Suprapubic skin (tissue), 3 donors: ENCODE measurements at regions not wholly inside any gene's neighbourhood (a gene's known extent, or its start where the extent isn't known, plus 50 kb on each side); places are given as distances from the start of the nearest gene placed in this dataset.
"Not testable (repeated sequence)": the region's sequence is repeated elsewhere in the genome, so short reads cannot be mapped to it uniquely, and the experiment has no call there.

Experiments used
- EP300 ChIP-seq: sonication (generic); formaldehyde crosslinking; IDR thresholded peaks from one replicate; pipeline ENCODE4 v1.6.1; 2017; ENCODE audit warnings: antibody characterized with exemption
- POLR2A ChIP-seq, 2 donors: fragments of 450-650 bp; IDR thresholded peaks; one replicate each; pipeline ENCODE4 v1.6.1; 2017; ENCODE audit warnings: antibody characterized with exemption in 2 of 2, mild to moderate bottlenecking in 2 of 2, moderate library complexity in 2 of 2
- TF ChIP-seq, protein P1 (sequence below), 2 donors: fragments of 200-600 bp in 1 of 2; fragments of 450-650 bp in 1 of 2; sonication (generic) in 1 of 2; IDR thresholded peaks; one replicate each; pipeline ENCODE4 v1.5.1; 2016 to 2019; ENCODE audit warnings: antibody characterized with exemption in 2 of 2, mild to moderate bottlenecking in 1 of 2, moderate library complexity in 1 of 2

DNA sequence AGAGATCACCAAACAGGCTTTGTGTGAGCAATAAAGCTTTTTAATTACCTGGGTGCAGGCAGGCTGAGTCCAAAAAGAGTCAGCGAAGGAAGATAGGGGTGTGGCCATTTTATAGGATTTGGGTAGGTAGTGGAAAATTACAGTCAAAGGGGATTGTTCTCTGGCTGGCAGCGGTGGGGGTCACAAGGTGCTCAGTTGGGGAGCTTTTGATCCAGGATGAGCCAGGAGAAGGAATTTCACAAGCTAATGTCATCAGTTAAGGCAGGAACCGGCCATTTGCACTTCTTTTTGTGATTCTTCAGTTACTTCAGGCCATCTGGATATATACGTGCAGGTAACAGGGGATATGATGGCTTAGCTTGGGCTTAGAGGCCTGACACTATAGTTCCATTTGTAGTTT, 177.5 kb upstream of the KCNJ3 start:
- TF ChIP-seq, protein P1, sequence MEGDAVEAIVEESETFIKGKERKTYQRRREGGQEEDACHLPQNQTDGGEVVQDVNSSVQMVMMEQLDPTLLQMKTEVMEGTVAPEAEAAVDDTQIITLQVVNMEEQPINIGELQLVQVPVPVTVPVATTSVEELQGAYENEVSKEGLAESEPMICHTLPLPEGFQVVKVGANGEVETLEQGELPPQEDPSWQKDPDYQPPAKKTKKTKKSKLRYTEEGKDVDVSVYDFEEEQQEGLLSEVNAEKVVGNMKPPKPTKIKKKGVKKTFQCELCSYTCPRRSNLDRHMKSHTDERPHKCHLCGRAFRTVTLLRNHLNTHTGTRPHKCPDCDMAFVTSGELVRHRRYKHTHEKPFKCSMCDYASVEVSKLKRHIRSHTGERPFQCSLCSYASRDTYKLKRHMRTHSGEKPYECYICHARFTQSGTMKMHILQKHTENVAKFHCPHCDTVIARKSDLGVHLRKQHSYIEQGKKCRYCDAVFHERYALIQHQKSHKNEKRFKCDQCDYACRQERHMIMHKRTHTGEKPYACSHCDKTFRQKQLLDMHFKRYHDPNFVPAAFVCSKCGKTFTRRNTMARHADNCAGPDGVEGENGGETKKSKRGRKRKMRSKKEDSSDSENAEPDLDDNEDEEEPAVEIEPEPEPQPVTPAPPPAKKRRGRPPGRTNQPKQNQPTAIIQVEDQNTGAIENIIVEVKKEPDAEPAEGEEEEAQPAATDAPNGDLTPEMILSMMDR (IDR thresholded peaks at IDR 0.05), result not testable (repeated sequence)
- not testable (repeated sequence) for TF ChIP-seq EP300; POLR2A (IDR thresholded peaks at IDR 0.05)
